B cell (primary cell): ENCODE measurements at regions not wholly inside any gene's neighbourhood (a gene's known extent, or its start where the extent isn't known, plus 50 kb on each side); places are given as distances from the start of the nearest gene placed in this dataset.

ENCODE experiments used
- CTCF ChIP-seq: fragments of 200-600 bp; IDR thresholded peaks from one replicate; pipeline ENCODE4 v1.8.0; 2022; ENCODE audit warnings: antibody characterized with exemption, mild to moderate bottlenecking
- EZH2 ChIP-seq: IDR thresholded peaks from 2 replicates; pipeline ENCODE4 v1.6.1; 2012; ENCODE audit warnings: borderline replicate concordance, low read depth, mild to moderate bottlenecking, moderate library complexity, low read length; ENCODE audit not compliant: insufficient read depth, poor library complexity, severe bottlenecking

- no peak for TF ChIP-seq CTCF
- no peak for TF ChIP-seq EZH2
These were observed 165.8 kb downstream of the UBE2E3 start for GRCh38 chr2:181146171-181146570.
